Endothelial cell of umbilical vein (primary cell): ENCODE measurements at regions not wholly inside any gene's neighbourhood (a gene's known extent, or its start where the extent isn't known, plus 50 kb on each side); places are given as distances from the start of the nearest gene placed in this dataset.

ENCODE experiments used
- FOS ChIP-seq: IDR thresholded peaks from 2 replicates; pipeline ENCODE4 v1.6.1; 2011; ENCODE audit warnings: mild to moderate bottlenecking, low read length, moderate library complexity, borderline replicate concordance; ENCODE audit not compliant: insufficient read depth
- MAX ChIP-seq: IDR thresholded peaks from 2 replicates; pipeline ENCODE4 v1.6.1; 2011; ENCODE audit not compliant: insufficient read depth, insufficient read length
- TF ChIP-seq, protein P1 (sequence below), 2 donors: IDR thresholded peaks; 1 replicate in 1 of 2; 2 replicates in 1 of 2; pipeline ENCODE4 v1.5.1; 2011; ENCODE audit warnings: low read length in 2 of 2, mild to moderate bottlenecking in 2 of 2, moderate library complexity in 2 of 2, control low read depth in 1 of 2, inconsistent platforms in 1 of 2, low read depth in 1 of 2; ENCODE audit not compliant: insufficient read depth in 1 of 2; ENCODE audit errors: extremely low read depth in 1 of 2

- TF ChIP-seq, protein P1, sequence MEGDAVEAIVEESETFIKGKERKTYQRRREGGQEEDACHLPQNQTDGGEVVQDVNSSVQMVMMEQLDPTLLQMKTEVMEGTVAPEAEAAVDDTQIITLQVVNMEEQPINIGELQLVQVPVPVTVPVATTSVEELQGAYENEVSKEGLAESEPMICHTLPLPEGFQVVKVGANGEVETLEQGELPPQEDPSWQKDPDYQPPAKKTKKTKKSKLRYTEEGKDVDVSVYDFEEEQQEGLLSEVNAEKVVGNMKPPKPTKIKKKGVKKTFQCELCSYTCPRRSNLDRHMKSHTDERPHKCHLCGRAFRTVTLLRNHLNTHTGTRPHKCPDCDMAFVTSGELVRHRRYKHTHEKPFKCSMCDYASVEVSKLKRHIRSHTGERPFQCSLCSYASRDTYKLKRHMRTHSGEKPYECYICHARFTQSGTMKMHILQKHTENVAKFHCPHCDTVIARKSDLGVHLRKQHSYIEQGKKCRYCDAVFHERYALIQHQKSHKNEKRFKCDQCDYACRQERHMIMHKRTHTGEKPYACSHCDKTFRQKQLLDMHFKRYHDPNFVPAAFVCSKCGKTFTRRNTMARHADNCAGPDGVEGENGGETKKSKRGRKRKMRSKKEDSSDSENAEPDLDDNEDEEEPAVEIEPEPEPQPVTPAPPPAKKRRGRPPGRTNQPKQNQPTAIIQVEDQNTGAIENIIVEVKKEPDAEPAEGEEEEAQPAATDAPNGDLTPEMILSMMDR (IDR thresholded peaks at IDR 0.05; ENCODE audit: extremely low read depth in 1 of 2, insufficient read depth in 1 of 2, low read depth in 1 of 2, low read length in 2 of 2): no peak
- TF ChIP-seq FOS (no peak), MAX (no peak)
Measured at GRCh38 chr2:41886145-41886664, 161.6 kb upstream of the PKDCC start.
